ENCODE measurements at regions not wholly inside any gene's neighbourhood (a gene's known extent, or its start where the extent isn't known, plus 50 kb on each side); places are given as distances from the start of the nearest gene placed in this dataset.
"Not testable (repeated sequence)": the region's sequence is repeated elsewhere in the genome, so short reads cannot be mapped to it uniquely, and the experiment has no call there.

DNA sequence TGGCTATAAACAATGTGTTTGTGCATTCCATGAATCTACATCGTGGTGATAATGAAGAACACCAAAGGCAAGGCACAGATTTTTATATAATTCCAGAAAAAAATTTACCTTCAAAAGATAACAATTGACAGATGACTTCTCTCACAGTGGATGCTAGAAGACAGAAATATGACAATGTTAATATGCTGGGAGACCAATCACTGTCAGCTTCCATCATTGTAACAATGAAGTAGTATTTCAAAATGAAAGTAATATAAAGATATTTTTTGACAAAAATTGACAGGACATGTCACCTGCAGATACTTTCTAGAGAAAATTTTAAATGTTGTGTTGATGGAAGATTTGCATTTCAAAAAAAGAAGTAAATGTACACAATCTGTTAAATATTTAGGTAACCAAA lies 1925.9 kb upstream of the LRRTM1 start:
- no peak for DNase-seq (ENCODE audit: low read depth, low spot score)
- Histone ChIP-seq H3K27me3 (ENCODE audit: insufficient read depth, insufficient read length) (no peaks in the 10 kb centered on the region), H3K36me3 (ENCODE audit: insufficient read depth, insufficient read length, low read length) (no peaks in the 10 kb centered on the region), H3K4me3 (ENCODE audit: insufficient read length, low read depth) (no peak overlapping the region), H3K9ac (ENCODE audit: insufficient read length, low read depth) (no peak overlapping the region), H3K9me3 (ENCODE audit: insufficient read depth, low read length) (no peaks in the 10 kb centered on the region), H3K4me1 (ENCODE audit: insufficient read depth, insufficient read length) (no peaks in the 10 kb centered on the region)
- TF ChIP-seq ZNF274 (IDR thresholded peaks at IDR 0.05; ENCODE audit: low read depth, low read length) = no peak
- TF ChIP-seq YY1 (IDR thresholded peaks at IDR 0.05; ENCODE audit: insufficient read depth, insufficient read length) = no peak
- TF ChIP-seq SUZ12 (IDR thresholded peaks at IDR 0.05; ENCODE audit: extremely low read depth, insufficient read depth, insufficient read length) = no peak

DNA sequence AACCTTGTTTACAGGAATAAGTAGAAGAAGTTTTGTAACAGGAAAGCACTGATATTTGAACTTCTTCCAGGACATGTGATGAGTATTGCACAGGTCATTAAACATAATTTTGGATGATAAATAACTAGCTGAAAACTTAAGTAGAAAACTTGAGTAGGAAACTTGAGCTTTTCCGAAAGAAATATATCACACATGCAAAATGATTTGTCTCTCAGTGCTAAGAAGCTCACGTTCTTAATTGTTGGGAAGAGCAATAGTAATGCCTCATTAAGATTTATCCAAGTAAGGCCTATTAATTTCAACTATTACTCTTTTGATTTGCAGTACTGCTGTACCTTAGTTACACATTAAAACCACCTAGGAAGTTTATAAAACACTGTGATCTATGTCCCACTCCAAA lies 1921.9 kb upstream of the LRRTM1 start:
- TF ChIP-seq ZNF274 (IDR thresholded peaks at IDR 0.05; ENCODE audit: low read depth, low read length) = no peak
- no peak for TF ChIP-seq SUZ12 (IDR thresholded peaks at IDR 0.05; ENCODE audit: extremely low read depth, insufficient read depth, insufficient read length)
- no peak for TF ChIP-seq YY1 (IDR thresholded peaks at IDR 0.05; ENCODE audit: insufficient read depth, insufficient read length)
- Histone ChIP-seq H3K9ac (ENCODE audit: insufficient read length, low read depth) (no peak overlapping the region), H3K27me3 (ENCODE audit: insufficient read depth, insufficient read length) (no peaks in the 10 kb centered on the region), H3K4me3 (ENCODE audit: insufficient read length, low read depth) (no peak overlapping the region), H3K4me1 (ENCODE audit: insufficient read depth, insufficient read length) (no peaks in the 10 kb centered on the region), H3K9me3 (ENCODE audit: insufficient read depth, low read length) (no peaks in the 10 kb centered on the region), H3K36me3 (ENCODE audit: insufficient read depth, insufficient read length, low read length) (no peaks in the 10 kb centered on the region)
- DNase-seq (ENCODE audit: low read depth, low spot score) = no peak

DNA sequence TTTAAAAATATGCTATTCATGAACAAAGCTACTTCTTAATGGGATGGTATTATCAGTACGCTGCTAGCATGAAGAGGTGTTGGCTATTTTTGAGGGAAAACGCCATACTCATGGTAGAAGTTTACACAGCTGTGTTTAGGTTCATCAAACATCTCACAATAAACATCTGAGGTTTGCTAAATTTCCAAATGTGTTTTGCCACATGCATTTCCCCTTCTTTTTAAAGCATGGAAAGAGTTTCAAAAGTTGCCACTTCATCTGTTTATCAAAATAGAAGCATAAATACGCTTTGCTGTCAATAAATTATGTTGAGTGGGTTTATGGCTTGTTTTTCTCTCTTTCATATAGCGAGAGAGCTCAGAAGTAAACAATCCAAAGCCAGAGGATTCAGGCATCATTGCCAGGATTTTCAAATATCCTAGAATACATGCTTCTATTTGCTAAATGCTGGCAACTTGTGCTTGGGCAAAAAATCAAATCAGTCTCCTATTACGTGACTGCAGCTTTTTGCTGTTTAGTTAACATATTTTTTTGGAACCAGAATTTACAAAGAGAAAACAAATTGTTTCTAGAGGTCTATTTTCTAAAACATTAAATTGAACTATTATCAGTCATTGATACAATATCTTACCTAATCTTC lies 1919.9 kb upstream of the LRRTM1 start:
- no peak for TF ChIP-seq ZNF274 (IDR thresholded peaks at IDR 0.05; ENCODE audit: low read depth, low read length)
- TF ChIP-seq YY1 (IDR thresholded peaks at IDR 0.05; ENCODE audit: insufficient read depth, insufficient read length) = no peak
- no peak for TF ChIP-seq SUZ12 (IDR thresholded peaks at IDR 0.05; ENCODE audit: extremely low read depth, insufficient read depth, insufficient read length)
- Histone ChIP-seq H3K9me3 (ENCODE audit: insufficient read depth, low read length) (no peaks in the 10 kb centered on the region), H3K4me3 (ENCODE audit: insufficient read length, low read depth) (no peak overlapping the region), H3K36me3 (ENCODE audit: insufficient read depth, insufficient read length, low read length) (no peaks in the 10 kb centered on the region), H3K4me1 (ENCODE audit: insufficient read depth, insufficient read length) (no peaks in the 10 kb centered on the region), H3K27me3 (ENCODE audit: insufficient read depth, insufficient read length) (no peaks in the 10 kb centered on the region), H3K9ac (ENCODE audit: insufficient read length, low read depth) (no peak overlapping the region)
- no peak for DNase-seq (ENCODE audit: low read depth, low spot score)

DNA sequence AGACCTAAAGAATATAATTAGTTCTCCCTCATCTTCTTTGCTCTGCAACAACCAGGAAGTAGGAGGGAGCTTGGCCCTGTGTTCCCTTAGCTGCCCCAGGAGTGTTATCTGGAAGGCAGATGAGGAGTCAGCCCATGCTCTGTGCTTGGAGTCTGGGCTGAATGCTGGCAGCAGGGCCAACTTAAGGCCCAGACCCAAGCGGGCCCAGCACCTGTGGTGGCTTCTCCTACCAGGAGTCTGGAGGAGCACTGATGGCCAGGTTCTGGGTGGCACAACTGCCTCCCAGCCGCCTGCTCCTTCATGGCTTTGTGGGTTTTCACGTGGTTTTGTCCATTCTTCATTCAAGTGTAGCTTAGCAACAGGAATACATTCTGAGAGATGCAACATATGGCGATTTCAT lies 1910.7 kb upstream of the LRRTM1 start:
- Histone ChIP-seq H3K9me3 (ENCODE audit: insufficient read depth, low read length) (no peaks in the 10 kb centered on the region), H3K9ac (ENCODE audit: insufficient read length, low read depth) (no peak overlapping the region), H3K36me3 (ENCODE audit: insufficient read depth, insufficient read length, low read length) (no peaks in the 10 kb centered on the region), H3K4me1 (ENCODE audit: insufficient read depth, insufficient read length) (no peaks in the 10 kb centered on the region), H3K27me3 (ENCODE audit: insufficient read depth, insufficient read length) (no peaks in the 10 kb centered on the region), H3K4me3 (ENCODE audit: insufficient read length, low read depth) (no peak overlapping the region)
- TF ChIP-seq SUZ12 (IDR thresholded peaks at IDR 0.05; ENCODE audit: extremely low read depth, insufficient read depth, insufficient read length) (no peak), YY1 (IDR thresholded peaks at IDR 0.05; ENCODE audit: insufficient read depth, insufficient read length) (no peak), ZNF274 (IDR thresholded peaks at IDR 0.05; ENCODE audit: low read depth, low read length) (no peak)
- no peak for DNase-seq (ENCODE audit: low read depth, low spot score)

DNA sequence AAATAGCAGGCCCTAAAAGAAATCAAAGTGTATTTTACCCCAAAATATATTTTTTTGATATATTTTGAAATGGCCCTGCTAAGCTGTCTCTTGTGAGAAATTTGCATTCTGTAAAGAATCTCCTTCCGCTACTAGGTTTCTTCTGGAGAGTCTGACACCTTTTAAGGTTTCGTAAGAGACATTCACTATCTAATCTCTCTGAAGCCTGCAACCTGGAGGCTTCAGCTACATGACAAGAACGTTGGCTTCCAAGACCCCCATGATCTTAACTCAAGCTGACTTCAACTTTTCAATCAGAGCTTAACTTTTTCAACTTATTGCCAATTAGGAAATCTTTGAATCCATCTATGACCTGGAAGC lies 1894.9 kb upstream of the LRRTM1 start:
- Histone ChIP-seq H3K27me3 (ENCODE audit: insufficient read depth, insufficient read length) (no peaks in the 10 kb centered on the region), H3K9ac (ENCODE audit: insufficient read length, low read depth) (no peak overlapping the region), H3K4me1 (ENCODE audit: insufficient read depth, insufficient read length) (no peaks in the 10 kb centered on the region), H3K36me3 (ENCODE audit: insufficient read depth, insufficient read length, low read length) (no peaks in the 10 kb centered on the region), H3K4me3 (ENCODE audit: insufficient read length, low read depth) (no peak overlapping the region), H3K9me3 (ENCODE audit: insufficient read depth, low read length) (no peaks in the 10 kb centered on the region)
- DNase-seq (ENCODE audit: low read depth, low spot score) = no peak
- TF ChIP-seq ZNF274 (IDR thresholded peaks at IDR 0.05; ENCODE audit: low read depth, low read length) (no peak), SUZ12 (IDR thresholded peaks at IDR 0.05; ENCODE audit: extremely low read depth, insufficient read depth, insufficient read length) (no peak), YY1 (IDR thresholded peaks at IDR 0.05; ENCODE audit: insufficient read depth, insufficient read length) (no peak)

DNA sequence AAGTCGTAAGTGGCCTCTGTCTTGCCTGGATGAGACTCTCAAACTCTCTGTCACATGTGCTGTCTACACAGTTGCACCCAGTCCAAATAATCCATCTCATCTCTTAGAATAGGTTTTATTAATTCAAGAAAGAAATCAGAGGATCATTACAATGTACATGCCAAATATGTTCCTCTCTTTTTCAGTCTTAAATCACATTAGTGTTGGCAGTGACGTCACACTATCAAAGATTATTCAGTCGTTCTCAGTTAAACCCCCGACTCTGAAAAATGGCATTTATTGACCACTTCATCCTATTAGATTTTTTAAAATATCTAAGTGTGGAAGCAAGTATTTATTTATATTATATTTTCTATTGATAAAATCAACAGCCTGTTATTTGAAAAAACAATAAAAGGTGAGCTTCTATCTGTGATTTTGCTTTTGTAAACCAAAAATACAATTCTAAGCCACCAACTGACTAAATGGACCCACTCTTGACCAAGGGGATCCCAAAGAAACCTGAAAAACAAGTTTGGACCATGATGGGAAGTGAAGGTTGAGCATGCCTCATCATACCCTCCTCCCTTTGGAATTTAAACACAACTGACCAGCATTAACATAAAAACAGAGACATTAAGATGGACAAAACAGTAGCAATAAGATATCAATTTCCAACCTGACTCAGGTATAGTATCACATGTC lies 1894.4 kb upstream of the LRRTM1 start:
- peak; percentile 3 for DNase-seq (ENCODE audit: low read depth, low spot score)
- H3K4me3 ChIP-seq (ENCODE audit: insufficient read length, low read depth) = no peak overlapping the region
- no peak overlapping the region for H3K9ac ChIP-seq (ENCODE audit: insufficient read length, low read depth)

DNA sequence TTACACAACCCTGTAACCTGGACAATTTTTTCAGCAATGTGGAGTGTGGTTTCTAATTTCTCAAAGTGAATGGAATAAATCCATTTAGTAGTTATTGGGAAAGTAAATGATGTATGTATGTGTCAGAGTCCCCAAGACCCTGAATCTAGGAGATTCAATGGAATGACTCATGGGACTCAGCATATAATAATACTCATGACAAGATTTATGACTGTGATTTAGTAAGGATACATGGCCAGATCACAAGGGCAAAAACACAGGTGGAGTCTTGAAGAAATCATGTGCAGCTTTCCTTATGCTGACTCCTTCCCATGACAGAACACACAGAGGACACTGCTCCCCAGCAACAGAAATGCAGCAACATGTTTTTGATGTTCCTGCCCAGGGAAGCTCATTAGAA lies 1877.7 kb upstream of the LRRTM1 start:
- no peaks in the 10 kb centered on the region for H3K4me1 ChIP-seq (ENCODE audit: insufficient read depth, insufficient read length)
- no peaks in the 10 kb centered on the region for H3K27me3 ChIP-seq (ENCODE audit: insufficient read depth, insufficient read length)
- H3K36me3 ChIP-seq (ENCODE audit: insufficient read depth, insufficient read length, low read length) = no peaks in the 10 kb centered on the region
- no peak overlapping the region for H3K9ac ChIP-seq (ENCODE audit: insufficient read length, low read depth)
- no peak overlapping the region for H3K4me3 ChIP-seq (ENCODE audit: insufficient read length, low read depth)
- H3K9me3 ChIP-seq (ENCODE audit: insufficient read depth, low read length) = no peaks in the 10 kb centered on the region
- DNase-seq (ENCODE audit: low read depth, low spot score) = no peak
- TF ChIP-seq YY1 (IDR thresholded peaks at IDR 0.05; ENCODE audit: insufficient read depth, insufficient read length) = no peak
- no peak for TF ChIP-seq SUZ12 (IDR thresholded peaks at IDR 0.05; ENCODE audit: extremely low read depth, insufficient read depth, insufficient read length)
- TF ChIP-seq ZNF274 (IDR thresholded peaks at IDR 0.05; ENCODE audit: low read depth, low read length) = no peak

More for the DNA sequence above, 1894.4 kb upstream of the LRRTM1 start:
- no peak for TF ChIP-seq ZNF274 (IDR thresholded peaks at IDR 0.05; ENCODE audit: low read depth, low read length)
- no peak for TF ChIP-seq SUZ12 (IDR thresholded peaks at IDR 0.05; ENCODE audit: extremely low read depth, insufficient read depth, insufficient read length)
- no peak for TF ChIP-seq YY1 (IDR thresholded peaks at IDR 0.05; ENCODE audit: insufficient read depth, insufficient read length)
- no peaks in the 10 kb centered on the region for H3K9me3 ChIP-seq (ENCODE audit: insufficient read depth, low read length)
- H3K36me3 ChIP-seq (ENCODE audit: insufficient read depth, insufficient read length, low read length) = no peaks in the 10 kb centered on the region
- no peaks in the 10 kb centered on the region for H3K27me3 ChIP-seq (ENCODE audit: insufficient read depth, insufficient read length)
- no peaks in the 10 kb centered on the region for H3K4me1 ChIP-seq (ENCODE audit: insufficient read depth, insufficient read length)

DNA sequence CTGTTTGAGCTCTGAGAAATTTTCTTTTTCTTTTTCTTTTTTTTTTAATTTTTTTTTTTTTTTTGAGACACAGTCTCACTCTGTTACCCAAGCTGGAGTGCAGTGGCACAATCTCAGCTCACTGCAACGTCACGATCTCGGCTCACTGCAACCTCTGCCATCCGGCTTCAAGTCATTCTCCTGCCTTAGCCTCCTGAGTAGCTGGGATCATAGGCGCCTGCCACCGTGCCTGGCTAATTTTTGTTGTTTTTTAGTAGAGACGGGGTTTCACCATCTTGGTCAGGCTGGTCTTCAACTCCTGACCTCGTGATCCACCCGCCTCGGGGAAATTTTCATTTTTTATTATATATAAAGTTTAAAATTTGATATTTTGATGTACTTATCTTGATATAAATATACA lies 1870.7 kb upstream of the LRRTM1 start:
- not testable (repeated sequence) for H3K4me1 ChIP-seq (ENCODE audit: insufficient read depth, insufficient read length); H3K9ac ChIP-seq (ENCODE audit: insufficient read length, low read depth); DNase-seq (ENCODE audit: low read depth, low spot score); H3K9me3 ChIP-seq (ENCODE audit: insufficient read depth, low read length); H3K4me3 ChIP-seq (ENCODE audit: insufficient read length, low read depth); H3K27me3 ChIP-seq (ENCODE audit: insufficient read depth, insufficient read length); H3K36me3 ChIP-seq (ENCODE audit: insufficient read depth, insufficient read length, low read length)

All from NT2/D1 (cell line).